ENCODE measurements at regions not wholly inside any gene's neighbourhood (a gene's known extent, or its start where the extent isn't known, plus 50 kb on each side); places are given as distances from the start of the nearest gene placed in this dataset.
A peak's percentile ranks its signal among the peaks of the same experiment; 100 is the strongest.

GRCh38 chr12:42815068-42815467 lies 225.5 kb upstream of the PRICKLE1 start:
- no peak for DNase-seq (ENCODE audit: low read depth)
- TF ChIP-seq MAX (IDR thresholded peaks at IDR 0.05; ENCODE audit: low read depth, low read length) (peak; percentile 41; the same call in 1 of the 2 replicates), POLR2A (IDR thresholded peaks at IDR 0.05; ENCODE audit: extremely low read depth, insufficient read length) (no peak), MYC (IDR thresholded peaks at IDR 0.05; ENCODE audit: low read depth, low read length) (no peak)
- no peak overlapping the region for H3K4me3 ChIP-seq (ENCODE audit: low read depth, low read length)

GRCh38 chr12:42812871-42813270 lies 223.3 kb upstream of the PRICKLE1 start:
- no peak for DNase-seq (ENCODE audit: low read depth)
- TF ChIP-seq MYC (IDR thresholded peaks at IDR 0.05; ENCODE audit: low read depth, low read length) (no peak), POLR2A (IDR thresholded peaks at IDR 0.05; ENCODE audit: extremely low read depth, insufficient read length) (no peak), MAX (IDR thresholded peaks at IDR 0.05; ENCODE audit: low read depth, low read length) (no peak), CTCF (IDR thresholded peaks at IDR 0.05; ENCODE audit: low read depth, low read length) (no peak)
- no peak overlapping the region for H3K4me3 ChIP-seq (ENCODE audit: low read depth, low read length)

- H3K4me3 ChIP-seq (ENCODE audit: low read depth, low read length) = no peak overlapping the region
- DNase-seq (ENCODE audit: low read depth) = no peak
- TF ChIP-seq MYC (IDR thresholded peaks at IDR 0.05; ENCODE audit: low read depth, low read length) (no peak), POLR2A (IDR thresholded peaks at IDR 0.05; ENCODE audit: extremely low read depth, insufficient read length) (no peak), MAX (IDR thresholded peaks at IDR 0.05; ENCODE audit: low read depth, low read length) (no peak), CTCF (IDR thresholded peaks at IDR 0.05; ENCODE audit: low read depth, low read length) (no peak)
Measured at GRCh38 chr12:42812086-42812485, 222.5 kb upstream of the PRICKLE1 start.

- DNase-seq (ENCODE audit: low read depth) = no peak
- TF ChIP-seq MAX (IDR thresholded peaks at IDR 0.05; ENCODE audit: low read depth, low read length) (no peak), POLR2A (IDR thresholded peaks at IDR 0.05; ENCODE audit: extremely low read depth, insufficient read length) (no peak), MYC (IDR thresholded peaks at IDR 0.05; ENCODE audit: low read depth, low read length) (no peak), CTCF (IDR thresholded peaks at IDR 0.05; ENCODE audit: low read depth, low read length) (no peak)
- H3K4me3 ChIP-seq (ENCODE audit: low read depth, low read length) = no peak overlapping the region
Measured at GRCh38 chr12:42810006-42810405, 220.5 kb upstream of the PRICKLE1 start.

- no peak for TF ChIP-seq MYC (IDR thresholded peaks at IDR 0.05; ENCODE audit: low read depth, low read length)
- TF ChIP-seq POLR2A (IDR thresholded peaks at IDR 0.05; ENCODE audit: extremely low read depth, insufficient read length) = no peak
- TF ChIP-seq MAX (IDR thresholded peaks at IDR 0.05; ENCODE audit: low read depth, low read length) = no peak
- H3K4me3 ChIP-seq (ENCODE audit: low read depth, low read length) = no peak overlapping the region
- no peak for DNase-seq (ENCODE audit: low read depth)
Measured at GRCh38 chr12:42809226-42809625, 219.7 kb upstream of the PRICKLE1 start.

GRCh38 chr12:42807766-42808165 lies 218.2 kb upstream of the PRICKLE1 start:
- DNase-seq (ENCODE audit: low read depth) = no peak
- TF ChIP-seq MYC (IDR thresholded peaks at IDR 0.05; ENCODE audit: low read depth, low read length) (no peak), CTCF (IDR thresholded peaks at IDR 0.05; ENCODE audit: low read depth, low read length) (no peak), MAX (IDR thresholded peaks at IDR 0.05; ENCODE audit: low read depth, low read length) (no peak), POLR2A (IDR thresholded peaks at IDR 0.05; ENCODE audit: extremely low read depth, insufficient read length) (no peak)
- H3K4me3 ChIP-seq (ENCODE audit: low read depth, low read length) = no peak overlapping the region
